Stimulated activated CD8-positive, alpha-beta memory T cell treated with anti-CD3 and anti-CD28 coated beads, Interleukin-15, amount 100 ng/mL, for 1 hour (primary cell): ENCODE measurements at regions not wholly inside any gene's neighbourhood (a gene's known extent, or its start where the extent isn't known, plus 50 kb on each side); places are given as distances from the start of the nearest gene placed in this dataset.
"Not testable (repeated sequence)": the region's sequence is repeated elsewhere in the genome, so short reads cannot be mapped to it uniquely, and the experiment has no call there.

Experiments used
- DNase-seq: peaks from one replicate; pipeline ENCODE4 v3.0.0-alpha.2; 2020; ENCODE audit warnings: low read depth

- DNase-seq, result not testable (repeated sequence)
Measured at GRCh38 chr1:120278259-120278610, 101.9 kb upstream of the SEC22B start.

DNA sequence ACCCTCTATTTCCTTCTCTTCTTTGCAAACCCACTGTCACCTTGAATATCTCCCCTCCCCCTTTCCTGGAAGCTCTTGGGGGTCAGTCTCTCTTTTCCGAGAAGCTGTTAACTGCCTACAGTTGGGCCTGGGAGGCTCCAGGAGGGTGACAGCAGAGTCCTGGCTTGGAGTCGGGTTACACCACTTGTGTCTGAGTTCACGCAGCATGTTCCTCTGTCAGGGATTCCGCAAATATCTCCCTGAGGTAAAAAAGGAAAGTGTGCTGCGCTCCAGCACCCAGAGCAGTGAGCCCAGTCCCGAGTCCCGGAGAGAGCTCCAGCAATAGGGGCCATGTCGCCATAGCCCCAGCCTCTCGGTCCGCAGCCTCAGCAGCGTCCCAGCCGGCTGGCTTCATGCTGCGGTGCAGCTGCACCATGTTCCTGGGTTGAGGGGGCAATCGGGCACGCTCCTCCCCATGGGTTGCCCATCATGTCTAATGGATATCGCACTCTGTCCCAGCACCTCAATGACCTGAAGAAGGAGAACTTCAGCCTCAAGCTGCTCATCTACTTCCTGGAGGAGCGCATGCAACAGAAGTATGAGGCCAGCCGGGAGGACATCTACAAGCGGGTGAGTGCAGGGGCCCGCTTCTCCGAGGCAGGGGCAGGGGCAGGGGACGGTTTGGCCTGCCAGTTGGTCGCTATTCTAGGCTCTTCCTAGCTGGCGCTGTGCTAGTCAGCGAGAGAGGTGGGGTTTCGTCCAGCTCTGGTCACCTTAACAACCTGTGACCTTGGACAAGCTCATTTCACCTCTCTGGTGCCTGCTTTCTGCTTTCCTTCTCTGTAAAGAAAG lies 101.3 kb upstream of the SEC22B start:
- DNase-seq, result not testable (repeated sequence)

GRCh38 chr1:120276710-120277109 lies 100.4 kb upstream of the SEC22B start:
- not testable (repeated sequence) for DNase-seq

DNA sequence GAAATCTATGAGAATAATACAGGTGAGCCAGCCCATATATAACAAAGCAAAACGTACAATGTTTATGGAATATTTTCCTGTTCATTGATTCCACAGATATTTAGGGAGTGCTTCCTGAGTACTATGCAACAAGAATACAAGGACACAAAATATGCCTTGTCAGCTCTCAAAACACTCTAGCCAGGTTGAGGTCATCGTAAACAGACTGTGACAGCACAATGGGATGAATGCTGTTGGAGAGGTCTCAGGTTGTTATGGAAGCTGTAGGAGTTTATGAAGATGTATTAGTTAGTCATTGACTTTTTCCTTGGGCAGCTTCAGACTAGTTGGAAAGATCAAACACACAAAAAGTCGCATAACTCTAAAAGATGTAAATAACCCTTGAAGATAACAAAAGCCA lies 98.1 kb upstream of the SEC22B start:
- not testable (repeated sequence) for DNase-seq

DNA sequence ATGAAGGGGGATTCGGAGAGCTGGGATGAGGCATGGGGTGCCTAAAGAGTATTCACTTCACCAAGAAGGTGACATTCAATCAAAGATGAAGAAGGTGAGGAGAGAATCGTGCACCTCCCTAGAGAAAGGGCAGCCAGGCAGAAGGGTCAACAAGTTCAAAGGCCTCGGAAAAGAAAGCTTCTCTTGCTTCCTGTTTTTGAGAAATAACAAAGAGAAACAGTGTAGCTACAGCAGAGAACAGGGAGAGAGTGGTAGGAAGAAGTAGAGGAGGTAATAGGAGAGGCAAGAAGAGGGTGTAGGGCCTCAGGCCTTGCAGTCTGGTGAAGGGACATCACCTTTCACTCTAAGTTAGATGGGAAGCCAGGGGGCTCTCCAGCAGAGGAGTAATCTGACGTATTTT lies 97.0 kb upstream of the SEC22B start:
- not testable (repeated sequence) for DNase-seq

- DNase-seq, result not testable (repeated sequence)
Measured at GRCh38 chr1:120272242-120272641, 95.9 kb upstream of the SEC22B start.

- not testable (repeated sequence) for DNase-seq
Measured at GRCh38 chr1:120271561-120272221, 95.4 kb upstream of the SEC22B start.

GRCh38 chr1:120267894-120268551 lies 91.7 kb upstream of the SEC22B start:
- not testable (repeated sequence) for DNase-seq

DNA sequence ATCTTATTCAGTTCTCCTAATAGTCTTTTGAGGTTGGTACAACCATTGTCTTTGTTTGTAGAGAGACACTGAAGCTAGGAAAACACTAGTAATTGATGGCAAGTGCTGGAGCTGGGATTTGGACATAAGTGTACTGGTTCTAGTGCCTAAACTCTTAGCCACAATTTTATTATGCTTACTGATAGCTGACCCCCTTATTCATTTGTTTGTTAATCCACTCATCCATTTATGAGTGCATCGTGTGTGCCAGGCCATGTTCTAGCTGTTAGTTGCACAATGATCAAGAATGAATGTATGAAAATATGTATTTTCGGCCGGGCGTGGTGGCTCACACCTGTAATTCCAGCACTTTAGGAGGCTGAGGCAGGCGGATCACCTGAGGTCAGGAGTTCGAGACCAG lies 88.2 kb upstream of the SEC22B start:
- not testable (repeated sequence) for DNase-seq

DNA sequence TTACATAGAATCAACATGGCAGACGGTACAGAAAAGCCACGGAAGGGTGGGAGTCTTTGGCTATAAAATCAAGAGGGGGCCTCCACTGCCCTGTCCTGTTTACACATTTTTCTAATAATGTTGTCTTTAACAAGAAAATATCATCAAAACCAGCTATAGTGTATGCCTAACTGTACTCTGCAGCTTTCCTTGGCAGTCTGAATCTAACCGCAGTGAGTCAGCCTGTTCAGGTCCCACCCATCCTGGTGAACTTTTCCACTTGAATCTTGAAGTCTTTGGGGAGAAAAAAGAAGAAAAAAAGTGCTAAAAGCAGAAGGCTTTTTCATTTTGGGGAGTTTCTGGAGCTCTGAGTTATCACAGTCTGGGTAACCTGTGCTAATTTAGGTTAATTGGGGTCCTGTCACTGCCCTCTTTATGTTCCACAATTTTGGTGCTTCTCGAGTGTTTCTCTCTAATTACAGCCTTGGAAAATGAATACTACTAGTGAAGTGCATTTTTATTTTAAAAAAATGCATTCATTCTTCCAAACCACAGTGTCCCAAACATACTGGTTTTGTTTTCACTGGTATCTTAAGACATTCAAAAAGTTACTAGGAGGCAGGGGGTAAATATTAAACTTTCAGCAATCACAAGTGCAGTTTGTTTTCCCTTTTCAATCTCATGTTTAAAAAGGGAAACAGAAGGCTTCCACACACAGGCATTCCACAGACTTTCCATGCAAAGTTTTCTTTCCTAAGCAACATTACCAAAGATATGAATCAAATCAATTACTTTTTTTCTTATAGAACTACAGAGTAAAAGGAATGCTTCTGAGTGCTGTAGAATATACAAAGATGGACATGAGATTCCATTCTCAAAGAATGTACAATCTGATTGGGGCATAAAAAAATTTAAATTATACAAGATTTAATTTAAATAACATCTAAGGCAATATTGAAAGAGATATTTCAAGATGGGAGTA lies 86.8 kb upstream of the SEC22B start:
- DNase-seq, result not testable (repeated sequence)

- DNase-seq, result not testable (repeated sequence)
Measured at GRCh38 chr1:120257778-120258105, 81.4 kb upstream of the SEC22B start.

- not testable (repeated sequence) for DNase-seq
Measured at GRCh38 chr1:120257064-120257777, 80.9 kb upstream of the SEC22B start.

DNA sequence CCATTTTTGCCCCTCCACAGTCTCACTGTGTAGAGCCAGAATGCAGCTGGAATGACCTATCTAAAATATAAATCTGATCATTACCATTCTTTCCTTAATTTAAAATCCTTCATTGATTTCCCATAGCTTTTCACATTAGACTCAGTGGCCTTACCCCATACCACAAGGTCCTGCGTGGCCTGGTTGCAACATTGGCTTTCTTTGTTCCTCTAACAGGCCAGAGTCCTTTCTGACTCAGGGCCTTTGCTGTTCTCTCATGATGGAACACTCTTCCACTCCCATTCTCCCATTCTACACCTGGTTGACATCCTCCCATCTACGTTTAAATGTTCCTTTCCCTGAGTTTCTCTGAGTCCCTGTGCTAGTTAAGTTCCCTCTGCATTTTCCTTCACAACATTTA lies 74.4 kb upstream of the SEC22B start:
- not testable (repeated sequence) for DNase-seq

GRCh38 chr1:120248726-120249427 lies 72.6 kb upstream of the SEC22B start:
- not testable (repeated sequence) for DNase-seq

GRCh38 chr1:120248203-120248602 lies 71.9 kb upstream of the SEC22B start:
- not testable (repeated sequence) for DNase-seq

GRCh38 chr1:120243867-120244266 lies 67.5 kb upstream of the SEC22B start:
- DNase-seq, result not testable (repeated sequence)

- not testable (repeated sequence) for DNase-seq
Measured at GRCh38 chr1:120242582-120242981, 66.3 kb upstream of the SEC22B start.

DNA sequence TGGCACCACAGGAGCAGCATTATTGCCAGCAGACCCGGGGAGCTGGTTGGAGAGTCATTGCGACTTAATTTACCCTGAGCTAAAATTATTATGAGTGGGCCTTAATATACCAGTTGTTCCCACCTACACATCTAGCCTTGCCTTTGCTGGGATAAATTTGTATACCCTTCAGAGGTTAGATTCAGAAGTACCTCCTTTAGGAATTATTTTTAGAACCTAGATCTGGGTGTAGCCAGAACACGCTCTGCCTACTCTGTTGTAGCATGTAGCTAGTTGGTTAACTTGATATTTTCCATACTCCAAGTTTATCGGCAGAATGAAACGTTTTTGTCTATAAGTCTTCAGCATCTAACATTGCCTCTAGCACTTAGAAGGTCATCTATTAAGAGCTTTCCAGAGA lies 65.5 kb upstream of the SEC22B start:
- not testable (repeated sequence) for DNase-seq

DNA sequence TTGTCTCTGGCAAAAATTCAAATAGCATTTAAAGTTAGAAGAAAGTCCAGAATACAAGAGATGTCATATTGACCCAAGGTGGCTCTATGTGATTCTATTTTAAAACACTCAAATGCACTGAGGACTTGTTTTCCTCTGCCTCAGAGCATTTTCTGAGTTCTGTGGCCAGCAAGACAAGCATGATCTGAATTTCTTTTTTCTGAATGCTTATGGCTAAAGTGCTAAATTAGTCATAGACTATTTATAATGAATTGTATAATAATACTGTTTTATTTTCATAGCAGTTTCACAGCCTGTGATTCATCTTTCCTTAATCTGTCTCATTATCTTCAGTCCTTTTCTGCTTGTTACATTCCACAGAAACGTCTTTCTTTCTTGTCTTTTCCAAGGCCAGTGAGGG lies 63.9 kb upstream of the SEC22B start:
- not testable (repeated sequence) for DNase-seq

GRCh38 chr1:120239351-120239750 lies 63.0 kb upstream of the SEC22B start:
- DNase-seq, result not testable (repeated sequence)
